NCI-H460 (cell line): ENCODE measurements at regions not wholly inside any gene's neighbourhood (a gene's known extent, or its start where the extent isn't known, plus 50 kb on each side); places are given as distances from the start of the nearest gene placed in this dataset.

Experiments
- DNase-seq: peaks from one replicate; pipeline ENCODE4 v3.0.0-alpha.2; 2016; ENCODE audit warnings: low read depth; ENCODE audit errors: extremely low read depth
- small RNA-seq, 2 experiments: library from RNA; depleted of rRNA; stranded (forward); fragments of <200 nt; gene quantifications; one replicate each; pipeline ENCODE3, GENCODE V24; 2014

DNA sequence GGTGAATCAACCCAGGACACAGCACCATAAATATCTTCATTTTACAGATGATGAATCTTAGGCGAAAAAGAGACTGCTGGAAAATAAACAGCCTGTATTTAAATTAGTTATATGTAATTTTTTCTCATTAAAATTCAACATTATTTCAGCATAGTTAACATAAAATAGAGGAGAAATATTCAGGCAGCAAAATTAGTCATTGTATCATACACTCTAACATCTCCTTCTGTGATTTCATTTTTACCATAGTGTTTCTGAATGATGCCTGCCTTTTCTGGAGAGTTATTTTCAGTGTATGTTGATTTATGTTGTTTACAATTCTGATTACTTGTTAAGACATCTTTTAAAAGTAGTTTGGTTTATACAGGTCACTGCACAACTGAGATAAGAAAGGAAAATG, 82.3 kb upstream of the KCNIP4 start:
- DNase-seq, result no peak

DNA sequence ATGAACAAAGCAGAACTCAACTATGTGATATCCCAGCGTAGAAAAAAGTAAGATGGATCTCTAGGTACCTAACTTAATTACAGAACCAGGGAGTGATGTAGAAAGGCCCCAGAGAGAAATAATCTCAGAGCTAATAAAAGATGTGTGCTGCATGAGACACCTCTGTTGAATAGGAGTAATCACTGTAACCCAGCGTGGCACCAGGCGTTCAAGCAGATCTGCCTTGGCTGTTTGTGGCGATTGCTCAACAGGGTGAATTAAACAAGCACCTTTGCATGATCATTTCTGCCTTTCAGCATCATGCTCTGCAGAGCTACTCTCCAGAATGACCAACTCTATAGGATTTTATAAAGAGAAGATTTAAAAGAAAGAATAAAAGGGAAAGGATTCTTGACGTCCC, 81.7 kb upstream of the KCNIP4 start:
- no peak for DNase-seq

DNA sequence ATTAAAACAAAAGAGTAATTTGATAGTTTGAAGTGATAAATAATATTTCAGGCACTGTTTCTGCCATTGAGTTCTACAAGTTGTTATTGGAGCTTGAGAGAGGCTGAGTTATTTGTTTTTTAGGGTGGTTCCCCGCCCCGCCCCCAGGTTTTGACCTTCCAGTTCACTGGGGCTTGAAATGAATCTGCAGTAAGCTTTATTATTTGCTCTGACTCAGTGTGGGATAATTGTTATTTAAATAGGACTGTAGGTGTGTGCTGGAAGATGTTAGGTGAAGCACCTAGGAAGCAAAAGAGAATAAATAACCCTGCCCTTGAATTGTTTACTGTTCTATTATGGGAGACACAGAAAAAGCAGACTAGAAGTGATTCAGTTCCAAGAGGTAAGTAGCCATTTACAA, 81.2 kb upstream of the KCNIP4 start:
- DNase-seq, result no peak

DNA sequence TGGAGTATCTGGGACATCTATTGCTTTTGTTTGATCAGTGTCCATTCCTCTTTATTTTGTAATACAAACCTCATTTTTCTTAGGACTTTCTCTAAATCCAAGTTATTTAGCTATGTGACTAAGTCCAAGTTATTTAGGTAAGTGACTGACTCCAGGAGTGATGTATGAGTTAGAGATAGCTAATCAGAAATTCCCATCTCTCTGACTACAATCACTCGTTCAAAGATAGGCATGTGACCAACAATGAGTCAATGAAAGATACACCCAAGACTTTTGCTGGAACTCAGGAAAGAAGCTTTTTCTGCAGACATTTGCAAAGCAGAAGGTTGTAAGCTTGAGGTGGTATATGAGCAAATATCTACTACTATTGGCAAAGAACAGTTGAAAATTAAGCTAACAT, 72.5 kb upstream of the KCNIP4 start:
- DNase-seq, result no peak

DNA sequence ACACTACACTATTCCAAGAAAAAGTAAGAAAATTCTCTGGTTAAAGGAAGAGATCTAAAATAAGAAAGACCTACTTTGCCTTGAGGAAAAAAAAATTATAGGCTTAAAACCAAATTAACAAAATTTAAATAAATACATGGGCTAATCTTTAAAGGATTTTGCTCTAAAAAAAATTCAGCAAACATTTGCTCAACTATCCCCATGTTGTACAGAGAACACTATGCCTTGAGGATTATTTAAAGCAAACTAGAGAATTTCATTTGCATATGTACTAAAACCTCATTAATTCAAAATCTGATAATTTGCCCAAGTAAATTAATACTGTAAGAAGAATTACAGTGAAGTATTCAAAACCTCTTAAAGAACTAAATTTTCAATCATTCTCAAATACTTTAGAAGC, 71.6 kb upstream of the KCNIP4 start:
- DNase-seq, result no peak

DNA sequence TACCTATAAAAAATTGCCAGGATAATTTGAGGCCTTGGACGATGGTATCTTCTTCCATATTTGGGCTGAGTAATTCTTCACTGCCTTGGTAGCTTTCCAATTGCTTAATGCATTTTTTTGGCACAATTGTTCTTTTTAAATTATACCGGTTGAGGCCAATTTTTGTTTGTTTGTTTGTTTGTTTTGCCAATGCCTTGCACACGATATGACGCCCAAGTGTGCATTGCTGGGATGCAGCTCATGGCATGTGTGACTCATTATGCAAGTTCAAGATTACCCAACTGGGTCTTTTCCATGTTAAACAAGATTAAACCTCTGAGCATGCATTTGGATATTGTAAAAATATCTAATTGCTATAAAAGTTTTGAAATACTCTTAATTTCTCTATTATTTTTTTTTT, 71.1 kb upstream of the KCNIP4 start:
- peak; percentile 17 for DNase-seq

DNA sequence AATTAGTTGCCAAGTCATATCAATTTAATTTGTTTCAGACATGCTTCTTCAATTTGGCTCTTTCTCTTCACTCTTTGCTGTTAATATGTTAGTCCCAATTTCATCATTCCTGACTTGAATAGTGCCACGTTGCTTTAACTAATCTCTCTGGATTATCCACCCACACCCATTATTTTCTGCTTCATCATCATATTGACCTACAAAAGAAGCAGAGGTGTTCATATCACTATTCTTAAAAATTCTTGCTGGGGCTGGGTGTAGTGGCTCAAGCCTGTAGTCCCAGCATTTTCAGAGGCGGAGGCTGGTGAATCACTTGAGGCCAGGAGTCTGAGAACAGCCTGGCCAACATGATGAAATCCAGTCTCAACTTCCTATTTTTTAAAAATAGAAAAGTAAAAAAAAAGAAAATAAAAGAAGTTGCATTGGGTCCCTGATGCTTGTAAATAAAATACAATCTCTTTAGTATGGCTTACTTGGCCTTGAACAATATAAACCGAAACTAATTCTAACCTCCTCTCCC, 65.7 kb upstream of the KCNIP4 start:
- DNase-seq, result no peak

DNA sequence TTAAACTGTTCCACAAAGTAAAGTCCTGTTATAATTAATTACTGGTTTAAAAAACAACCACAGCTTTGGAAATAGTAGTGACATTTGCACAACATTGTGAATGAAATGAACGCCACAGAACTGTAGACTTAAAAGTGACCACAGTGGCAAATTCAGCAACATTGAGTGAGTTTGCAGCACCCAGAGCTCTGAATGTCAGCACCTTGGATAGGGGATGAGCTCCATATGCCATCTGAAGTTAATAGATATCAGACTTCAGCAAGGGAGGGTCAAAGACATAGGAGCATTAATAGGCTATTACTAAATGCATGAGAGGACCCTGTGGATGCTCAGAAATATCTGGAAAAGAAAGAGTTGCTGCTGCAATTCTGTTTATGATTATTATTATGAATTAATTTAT, 55.3 kb upstream of the KCNIP4 start:
- no peak for DNase-seq

Small RNA genes in the stretch of these regions (small RNA-seq; reads per million reads assigned to genes)
- 0 reads per million in 2 experiments for gene RNU6-420P
